Left ventricle myocardium inferior (tissue), 1 donor: ENCODE measurements at regions not wholly inside any gene's neighbourhood (a gene's known extent, or its start where the extent isn't known, plus 50 kb on each side); places are given as distances from the start of the nearest gene placed in this dataset.

ENCODE experiments used
- DNase-seq: peaks from one replicate; pipeline ENCODE4 v3.0.0-alpha.2; 2020
- H3K27ac ChIP-seq: fragments of 200-600 bp; replicated peaks from 2 replicates; pipeline ENCODE4 v1.8.0; 2021
- H3K27me3 ChIP-seq: fragments of 200-600 bp; 2 replicates; pipeline ENCODE4 v1.8.0; 2021; ENCODE audit warnings: low read depth
- H3K36me3 ChIP-seq: fragments of 200-600 bp; 2 replicates; pipeline ENCODE4 v1.8.0; 2021
- H3K4me1 ChIP-seq: fragments of 200-600 bp; 2 replicates; pipeline ENCODE4 v1.8.0; 2021
- H3K4me3 ChIP-seq: fragments of 200-600 bp; 2 replicates; pipeline ENCODE4 v1.8.0; 2021; ENCODE audit warnings: mild to moderate bottlenecking, moderate library complexity
- H3K9me3 ChIP-seq: fragments of 200-600 bp; replicated peaks from 2 replicates; pipeline ENCODE4 v1.8.0; 2021
- CTCF ChIP-seq: fragments of 200-600 bp; IDR thresholded peaks from 2 replicates; pipeline ENCODE4 v1.8.0; 2021; ENCODE audit warnings: antibody characterized with exemption, mild to moderate bottlenecking, borderline replicate concordance
- intact Hi-C: fragments of 100-400 bp; cut with micrococcal nuclease; formaldehyde crosslinking; loops from one replicate; pipeline ENCODE4 v1.11.0; 2022
- donor health status: DM: no; HTN: yes; CAD: no; lungs with severe emphysema.

- H3K9me3 ChIP-seq = peaks cover 21% of the 10 kb centered on the region
- intact Hi-C loops = no loop called here
- H3K36me3 ChIP-seq = no peaks in the 10 kb centered on the region
- no peaks in the 10 kb centered on the region for H3K27me3 ChIP-seq
- no peak for DNase-seq
- no peak for TF ChIP-seq CTCF
- no peak overlapping the region for H3K4me3 ChIP-seq
- no peak overlapping the region for H3K27ac ChIP-seq
- no peaks in the 10 kb centered on the region for H3K4me1 ChIP-seq
These were observed 456.7 kb downstream of the TMEM182 start for GRCh38 chr2:103218516-103218915.

GRCh38 chr2:103219398-103219797, 457.6 kb downstream of the TMEM182 start:
- Histone ChIP-seq H3K4me1 (no peaks in the 10 kb centered on the region), H3K27me3 (no peaks in the 10 kb centered on the region), H3K9me3 (peaks cover 21% of the 10 kb centered on the region), H3K4me3 (no peak overlapping the region), H3K36me3 (no peaks in the 10 kb centered on the region), H3K27ac (no peak overlapping the region)
- intact Hi-C loops = no loop called here
- no peak for TF ChIP-seq CTCF
- DNase-seq = no peak

GRCh38 chr2:103222969-103223368, 461.1 kb downstream of the TMEM182 start:
- Histone ChIP-seq H3K36me3 (no peaks in the 10 kb centered on the region), H3K27me3 (no peaks in the 10 kb centered on the region), H3K4me3 (no peak overlapping the region), H3K9me3 (no peaks in the 10 kb centered on the region), H3K27ac (no peak overlapping the region), H3K4me1 (no peaks in the 10 kb centered on the region)
- intact Hi-C loops = no loop called here
- DNase-seq = no peak
- TF ChIP-seq CTCF = no peak

GRCh38 chr2:103230796-103231195, 469.0 kb downstream of the TMEM182 start:
- H3K27me3 ChIP-seq = no peaks in the 10 kb centered on the region
- H3K36me3 ChIP-seq = no peaks in the 10 kb centered on the region
- no peak overlapping the region for H3K27ac ChIP-seq
- H3K4me3 ChIP-seq = no peak overlapping the region
- no peaks in the 10 kb centered on the region for H3K4me1 ChIP-seq
- no peak for DNase-seq
- TF ChIP-seq CTCF = no peak
- intact Hi-C loops = no loop called here
- no peaks in the 10 kb centered on the region for H3K9me3 ChIP-seq

GRCh38 chr2:103232865-103233264, 471.0 kb downstream of the TMEM182 start:
- intact Hi-C loops = no loop called here
- DNase-seq = no peak
- Histone ChIP-seq H3K27ac (no peak overlapping the region), H3K9me3 (no peaks in the 10 kb centered on the region), H3K4me3 (no peak overlapping the region), H3K4me1 (no peaks in the 10 kb centered on the region), H3K36me3 (no peaks in the 10 kb centered on the region), H3K27me3 (no peaks in the 10 kb centered on the region)
- no peak for TF ChIP-seq CTCF

- Histone ChIP-seq H3K4me3 (no peak overlapping the region), H3K27me3 (no peaks in the 10 kb centered on the region), H3K36me3 (no peaks in the 10 kb centered on the region), H3K9me3 (peaks cover under 1% of the 10 kb centered on the region), H3K27ac (no peak overlapping the region), H3K4me1 (no peaks in the 10 kb centered on the region)
- DNase-seq = no peak
- no peak for TF ChIP-seq CTCF
- intact Hi-C loops = no loop called here
These were observed 471.9 kb downstream of the TMEM182 start for GRCh38 chr2:103233691-103234090.
